HEK293 (cell line): ENCODE measurements at regions not wholly inside any gene's neighbourhood (a gene's known extent, or its start where the extent isn't known, plus 50 kb on each side); places are given as distances from the start of the nearest gene placed in this dataset.

Experiments
- MYNN ChIP-seq: fragments of 450-650 bp; formaldehyde crosslinking; IDR thresholded peaks from 2 replicates; pipeline ENCODE4 v1.5.1; 2016; ENCODE audit warnings: missing biosample characterization, missing genetic modification characterization, borderline replicate concordance
- TRIM28 ChIP-seq: IDR thresholded peaks from 2 replicates; pipeline ENCODE4 v1.6.1; 2011; ENCODE audit warnings: low read length, control low read depth, borderline replicate concordance
- TF ChIP-seq, protein P1 (sequence below): fragments of 450-650 bp; formaldehyde crosslinking; IDR thresholded peaks from 2 replicates; pipeline ENCODE4 v1.5.1; 2017; ENCODE audit warnings: missing biosample characterization, missing genetic modification characterization

GRCh38 chr5:56476487-56476856, 243.3 kb upstream of the ANKRD55 start:
- TF ChIP-seq TRIM28 (no peak), MYNN (tag by site-specific recombination) (no peak)
- TF ChIP-seq, protein P1, sequence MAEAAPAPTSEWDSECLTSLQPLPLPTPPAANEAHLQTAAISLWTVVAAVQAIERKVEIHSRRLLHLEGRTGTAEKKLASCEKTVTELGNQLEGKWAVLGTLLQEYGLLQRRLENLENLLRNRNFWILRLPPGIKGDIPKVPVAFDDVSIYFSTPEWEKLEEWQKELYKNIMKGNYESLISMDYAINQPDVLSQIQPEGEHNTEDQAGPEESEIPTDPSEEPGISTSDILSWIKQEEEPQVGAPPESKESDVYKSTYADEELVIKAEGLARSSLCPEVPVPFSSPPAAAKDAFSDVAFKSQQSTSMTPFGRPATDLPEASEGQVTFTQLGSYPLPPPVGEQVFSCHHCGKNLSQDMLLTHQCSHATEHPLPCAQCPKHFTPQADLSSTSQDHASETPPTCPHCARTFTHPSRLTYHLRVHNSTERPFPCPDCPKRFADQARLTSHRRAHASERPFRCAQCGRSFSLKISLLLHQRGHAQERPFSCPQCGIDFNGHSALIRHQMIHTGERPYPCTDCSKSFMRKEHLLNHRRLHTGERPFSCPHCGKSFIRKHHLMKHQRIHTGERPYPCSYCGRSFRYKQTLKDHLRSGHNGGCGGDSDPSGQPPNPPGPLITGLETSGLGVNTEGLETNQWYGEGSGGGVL: no peak
